HG03095 (cell line): ENCODE measurements at regions not wholly inside any gene's neighbourhood (a gene's known extent, or its start where the extent isn't known, plus 50 kb on each side); places are given as distances from the start of the nearest gene placed in this dataset.
"Not testable (repeated sequence)": the region's sequence is repeated elsewhere in the genome, so short reads cannot be mapped to it uniquely, and the experiment has no call there.

Experiments
- ATAC-seq: cut with Tn5 transposase; IDR thresholded peaks from one replicate; pipeline ENCODE4 v1.9.1; 2021; ENCODE audit warnings: moderate library complexity; ENCODE audit not compliant: unreplicated experiment

- no peak for ATAC-seq
These were observed 685.1 kb downstream of the SI start for GRCh38 chr3:164393171-164393570.

- no peak for ATAC-seq
These were observed 688.2 kb downstream of the SI start for GRCh38 chr3:164390046-164390445.

- no peak for ATAC-seq
These were observed 691.1 kb downstream of the SI start for GRCh38 chr3:164387236-164387635.

- no peak for ATAC-seq
These were observed 698.1 kb downstream of the SI start for GRCh38 chr3:164380156-164380555.

- no peak for ATAC-seq
These were observed 700.8 kb downstream of the SI start for GRCh38 chr3:164377466-164377865.

GRCh38 chr3:164375995-164376394, 702.3 kb downstream of the SI start:
- ATAC-seq: no peak

- no peak for ATAC-seq
These were observed 702.8 kb downstream of the SI start for GRCh38 chr3:164375538-164375937.

- no peak for ATAC-seq
These were observed 706.6 kb downstream of the SI start for GRCh38 chr3:164371681-164372080.

GRCh38 chr3:164370970-164371369, 707.3 kb downstream of the SI start:
- no peak for ATAC-seq

GRCh38 chr3:164365242-164365641, 713.1 kb downstream of the SI start:
- no peak for ATAC-seq

- no peak for ATAC-seq
These were observed 714.2 kb downstream of the SI start for GRCh38 chr3:164364111-164364510.

GRCh38 chr3:164360738-164361406, 717.4 kb downstream of the SI start:
- ATAC-seq: no peak

- no peak for ATAC-seq
These were observed 718.2 kb downstream of the SI start for GRCh38 chr3:164360078-164360578.

GRCh38 chr3:164352991-164353390, 725.3 kb downstream of the SI start:
- ATAC-seq: no peak

GRCh38 chr3:164351131-164351530, 727.2 kb downstream of the SI start:
- ATAC-seq: no peak

- ATAC-seq: not testable (repeated sequence)
These were observed 736.1 kb downstream of the SI start for GRCh38 chr3:164342206-164342605.

- no peak for ATAC-seq
These were observed 737.2 kb downstream of the SI start for GRCh38 chr3:164341086-164341485.

- ATAC-seq: no peak
These were observed 738.0 kb downstream of the SI start for GRCh38 chr3:164340273-164340672.

- no peak for ATAC-seq
These were observed 745.2 kb downstream of the SI start for GRCh38 chr3:164332831-164333802.

- ATAC-seq: no peak
These were observed 751.6 kb downstream of the SI start for GRCh38 chr3:164326714-164327113.

GRCh38 chr3:164320962-164321361, 757.3 kb downstream of the SI start:
- ATAC-seq: no peak

- no peak for ATAC-seq
These were observed 772.3 kb downstream of the SI start for GRCh38 chr3:164306042-164306441.
